HFFc6 (cell line): ENCODE measurements at regions not wholly inside any gene's neighbourhood (a gene's known extent, or its start where the extent isn't known, plus 50 kb on each side); places are given as distances from the start of the nearest gene placed in this dataset.

ENCODE experiments used
- DNase-seq: peaks from one replicate; pipeline ENCODE4 v3.0.0-alpha.2; 2018
- H3K27ac Mint-ChIP-seq: 2 replicates; pipeline ENCODE4 v1.8.0; 2020; ENCODE audit warnings: mild to moderate bottlenecking, mixed read lengths
- H3K27me3 Mint-ChIP-seq: 2 replicates; pipeline ENCODE4 v1.8.0; 2021; ENCODE audit warnings: mild to moderate bottlenecking, moderate library complexity, mixed read lengths; ENCODE audit not compliant: insufficient read depth
- H3K36me3 Mint-ChIP-seq: 2 replicates; pipeline ENCODE4 v1.8.0; 2021; ENCODE audit warnings: low read depth, mixed read lengths
- H3K4me1 Mint-ChIP-seq: 2 replicates; pipeline ENCODE4 v1.8.0; 2020; ENCODE audit warnings: low read depth, mixed read lengths
- H3K4me3 Mint-ChIP-seq: 2 replicates; pipeline ENCODE4 v1.8.0; 2020; ENCODE audit warnings: mild to moderate bottlenecking, moderate library complexity, mixed read lengths
- H3K9me3 Mint-ChIP-seq: 2 replicates; pipeline ENCODE4 v1.8.0; 2020; ENCODE audit warnings: mild to moderate bottlenecking, mixed read lengths
- CTCF ChIP-seq: fragments of 200-600 bp; sonication (generic); IDR thresholded peaks from 2 replicates; pipeline ENCODE4 v1.5.0; 2021; ENCODE audit warnings: antibody characterized with exemption, mild to moderate bottlenecking

GRCh38 chr9:118121361-118121760 is 417.2 kb downstream of the TLR4 start:
- H3K27ac Mint-ChIP-seq = no peak overlapping the region
- DNase-seq = no peak
- no peak overlapping the region for H3K4me3 Mint-ChIP-seq
- H3K9me3 Mint-ChIP-seq = peaks cover 11% of the 10 kb centered on the region; the same call in 1 of the 2 replicates
- no peak for TF ChIP-seq CTCF
- no peaks in the 10 kb centered on the region for H3K4me1 Mint-ChIP-seq
- H3K27me3 Mint-ChIP-seq = no peaks in the 10 kb centered on the region
- no peaks in the 10 kb centered on the region for H3K36me3 Mint-ChIP-seq

GRCh38 chr9:118128313-118128712 is 424.1 kb downstream of the TLR4 start:
- peaks cover 49% of the 10 kb centered on the region for H3K9me3 Mint-ChIP-seq
- H3K27me3 Mint-ChIP-seq = no peaks in the 10 kb centered on the region
- no peak overlapping the region for H3K4me3 Mint-ChIP-seq
- no peak overlapping the region for H3K27ac Mint-ChIP-seq
- no peaks in the 10 kb centered on the region for H3K36me3 Mint-ChIP-seq
- DNase-seq = no peak
- no peaks in the 10 kb centered on the region for H3K4me1 Mint-ChIP-seq
- no peak for TF ChIP-seq CTCF

GRCh38 chr9:118129541-118129940 is 425.3 kb downstream of the TLR4 start:
- Mint-ChIP-seq H3K4me1 (no peaks in the 10 kb centered on the region), H3K9me3 (peaks cover 58% of the 10 kb centered on the region), H3K36me3 (no peaks in the 10 kb centered on the region), H3K27me3 (no peaks in the 10 kb centered on the region), H3K4me3 (no peak overlapping the region), H3K27ac (no peak overlapping the region)
- no peak for TF ChIP-seq CTCF
- no peak for DNase-seq

- no peak for TF ChIP-seq CTCF
- Mint-ChIP-seq H3K9me3 (peaks cover 30% of the 10 kb centered on the region), H3K36me3 (no peaks in the 10 kb centered on the region), H3K4me3 (no peak overlapping the region), H3K27me3 (no peaks in the 10 kb centered on the region; the same call in 1 of the 2 replicates), H3K27ac (no peak overlapping the region), H3K4me1 (no peaks in the 10 kb centered on the region)
- no peak for DNase-seq
Observed at GRCh38 chr9:118148990-118149389, 444.8 kb downstream of the TLR4 start.

- H3K4me3 Mint-ChIP-seq = no peak overlapping the region
- H3K36me3 Mint-ChIP-seq = no peaks in the 10 kb centered on the region
- no peaks in the 10 kb centered on the region for H3K27me3 Mint-ChIP-seq
- peaks cover 39% of the 10 kb centered on the region for H3K9me3 Mint-ChIP-seq
- H3K27ac Mint-ChIP-seq = no peak overlapping the region
- no peak for TF ChIP-seq CTCF
- H3K4me1 Mint-ChIP-seq = no peaks in the 10 kb centered on the region
- DNase-seq = no peak
Observed at GRCh38 chr9:118156846-118157245, 452.6 kb downstream of the TLR4 start.

GRCh38 chr9:118162716-118163115 is 458.5 kb downstream of the TLR4 start:
- Mint-ChIP-seq H3K27me3 (no peaks in the 10 kb centered on the region; the same call in 1 of the 2 replicates), H3K4me3 (no peak overlapping the region), H3K9me3 (peaks cover 28% of the 10 kb centered on the region), H3K4me1 (no peaks in the 10 kb centered on the region), H3K27ac (no peak overlapping the region), H3K36me3 (no peaks in the 10 kb centered on the region)
- no peak for TF ChIP-seq CTCF
- DNase-seq = no peak
